Epithelial cell of proximal tubule (primary cell): ENCODE measurements at regions not wholly inside any gene's neighbourhood (a gene's known extent, or its start where the extent isn't known, plus 50 kb on each side); places are given as distances from the start of the nearest gene placed in this dataset.

Experiments used
- DNase-seq: peaks from one replicate; pipeline ENCODE4 v3.0.0-alpha.2; 2011; ENCODE audit warnings: low read depth
- H3K4me3 ChIP-seq: 2 replicates; pipeline ENCODE4 v1.5.1; 2011; ENCODE audit warnings: low read depth, mild to moderate bottlenecking, low read length
- CTCF ChIP-seq: conservative IDR thresholded peaks from 2 replicates; pipeline ENCODE4 v1.5.1; 2012; ENCODE audit warnings: low read depth, mild to moderate bottlenecking, low read length

DNA sequence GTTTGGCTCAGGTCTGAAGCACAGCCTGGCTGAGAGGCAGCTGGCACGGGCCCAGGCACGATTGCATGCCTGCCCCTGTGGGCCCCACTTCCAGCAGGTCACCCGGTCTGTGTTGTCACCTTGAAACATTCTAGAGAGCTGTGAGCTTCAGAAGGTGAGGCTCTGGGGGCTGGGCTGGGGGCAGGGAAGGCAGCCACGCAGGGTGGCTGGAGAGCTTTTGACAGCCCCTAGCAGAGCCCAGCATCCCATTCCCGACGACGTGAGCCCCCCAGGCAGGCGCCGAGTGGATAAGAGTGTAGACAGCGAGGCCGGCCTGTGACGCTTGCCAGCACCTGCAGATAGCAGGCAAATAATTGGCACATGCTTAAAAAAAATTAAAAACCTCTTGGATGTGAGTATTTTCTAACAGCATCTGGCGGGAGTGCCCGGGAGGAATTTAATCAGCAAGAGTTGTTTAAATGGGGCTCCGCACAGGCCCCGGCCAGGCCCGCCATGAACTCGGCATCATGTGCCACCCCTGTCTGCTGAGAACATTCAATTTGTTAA is 212.0 kb upstream of the TBX20 start:
- no peak for TF ChIP-seq CTCF
- no peak overlapping the region for H3K4me3 ChIP-seq
- DNase-seq: no peak

DNA sequence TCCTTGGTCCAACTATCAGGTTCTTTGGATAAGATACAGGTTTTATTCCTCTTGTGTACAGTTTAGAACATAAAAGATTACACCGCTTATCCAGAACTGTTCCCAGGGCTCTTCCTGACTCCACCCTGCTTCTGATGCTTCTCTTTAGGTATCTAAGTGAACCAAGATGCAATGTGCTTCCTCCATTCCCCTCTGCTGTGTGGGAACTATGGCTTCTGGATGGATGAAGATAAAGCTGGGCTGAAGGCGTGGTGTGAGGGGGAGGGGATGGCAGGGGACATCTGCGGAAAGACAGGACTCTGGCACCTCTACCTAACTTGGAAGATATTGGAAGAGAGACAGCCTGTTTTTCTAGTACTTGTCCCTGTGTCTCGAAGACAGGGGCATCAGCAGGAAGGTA is 209.9 kb upstream of the TBX20 start:
- no peak overlapping the region for H3K4me3 ChIP-seq
- no peak for DNase-seq
- TF ChIP-seq CTCF: no peak

- no peak for DNase-seq
- no peak overlapping the region for H3K4me3 ChIP-seq
- TF ChIP-seq CTCF: no peak
Observed at GRCh38 chr7:35463176-35463700, 209.3 kb upstream of the TBX20 start.

- H3K4me3 ChIP-seq: no peak overlapping the region
- TF ChIP-seq CTCF: no peak
- DNase-seq: no peak
Observed at GRCh38 chr7:35454575-35455385, 200.9 kb upstream of the TBX20 start.

DNA sequence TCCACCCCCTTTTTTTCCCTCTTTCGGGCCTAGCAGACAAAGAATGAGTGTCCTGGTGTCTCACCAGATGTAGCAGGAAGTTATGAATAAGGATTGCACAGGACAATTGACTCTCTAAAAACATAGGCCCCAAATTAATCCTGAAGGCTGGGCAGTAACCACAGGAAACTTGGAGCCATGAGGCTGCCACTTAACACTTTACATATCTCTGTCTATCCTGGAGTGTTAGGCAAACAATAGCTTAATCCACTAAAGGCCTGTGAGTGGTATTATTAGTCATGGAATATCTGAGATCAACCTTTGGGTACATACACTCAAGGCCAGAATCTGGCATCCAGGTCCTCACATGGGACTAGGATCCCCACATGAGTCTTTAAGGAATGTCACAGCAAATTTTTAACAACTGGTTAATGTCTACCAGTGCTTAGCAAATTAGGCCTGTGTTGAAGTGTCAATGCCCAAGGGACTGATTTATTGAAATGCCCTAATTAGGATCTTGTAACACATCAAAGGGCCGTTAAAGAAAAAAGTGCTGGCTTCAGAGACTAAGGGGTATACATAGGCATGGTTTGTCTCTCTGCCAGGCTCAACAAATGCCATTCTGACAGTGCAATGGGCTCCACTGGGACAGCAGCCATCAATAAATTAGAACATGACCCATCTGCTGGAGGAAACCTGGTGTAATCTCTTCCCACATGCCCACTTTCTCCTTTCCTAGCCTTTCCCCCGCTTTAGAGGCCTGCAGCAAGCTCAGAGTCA is 196.7 kb upstream of the TBX20 start:
- no peak for TF ChIP-seq CTCF
- DNase-seq: no peak
- H3K4me3 ChIP-seq: no peak overlapping the region

- TF ChIP-seq CTCF: no peak
- no peak overlapping the region for H3K4me3 ChIP-seq
- no peak for DNase-seq
Observed at GRCh38 chr7:35448486-35448885, 194.6 kb upstream of the TBX20 start.
